H4 (cell line): ENCODE measurements at regions not wholly inside any gene's neighbourhood (a gene's known extent, or its start where the extent isn't known, plus 50 kb on each side); places are given as distances from the start of the nearest gene placed in this dataset.

ENCODE experiments used
- DNase-seq: peaks from one replicate; pipeline ENCODE4 v3.0.0-alpha.2; 2015; ENCODE audit warnings: low spot score

DNA sequence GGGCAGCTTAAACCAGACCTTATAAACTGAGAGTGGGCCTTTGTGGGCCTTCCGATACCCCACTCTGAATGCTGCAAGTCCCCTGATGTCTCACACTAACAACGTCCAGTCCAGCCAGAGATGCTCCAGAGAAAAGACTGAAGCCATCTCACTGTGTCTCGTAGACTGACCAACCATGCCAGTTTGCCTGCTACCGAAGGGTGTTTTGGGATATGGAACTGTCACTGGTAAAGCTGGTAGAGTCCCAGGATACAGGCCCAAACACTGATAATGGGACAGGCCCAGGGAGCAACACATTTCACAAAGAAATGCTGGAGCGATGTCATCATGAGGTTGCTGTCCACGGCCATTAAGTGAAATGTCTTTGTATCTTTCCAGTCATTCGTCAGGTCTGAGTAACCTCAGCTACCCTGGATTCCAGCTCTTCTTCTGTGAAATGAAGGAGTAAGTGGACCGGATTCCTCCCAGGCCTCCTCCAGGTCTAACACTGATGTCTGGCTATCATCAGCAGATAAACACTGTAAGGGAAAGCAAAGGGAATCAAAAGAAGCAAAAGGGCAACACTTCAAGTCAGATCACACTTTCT, 81.6 kb downstream of the SLC5A7 start:
- DNase-seq: no peak

- DNase-seq: no peak
These were observed 83.4 kb downstream of the SLC5A7 start for GRCh38 chr2:108069515-108070310.

DNA sequence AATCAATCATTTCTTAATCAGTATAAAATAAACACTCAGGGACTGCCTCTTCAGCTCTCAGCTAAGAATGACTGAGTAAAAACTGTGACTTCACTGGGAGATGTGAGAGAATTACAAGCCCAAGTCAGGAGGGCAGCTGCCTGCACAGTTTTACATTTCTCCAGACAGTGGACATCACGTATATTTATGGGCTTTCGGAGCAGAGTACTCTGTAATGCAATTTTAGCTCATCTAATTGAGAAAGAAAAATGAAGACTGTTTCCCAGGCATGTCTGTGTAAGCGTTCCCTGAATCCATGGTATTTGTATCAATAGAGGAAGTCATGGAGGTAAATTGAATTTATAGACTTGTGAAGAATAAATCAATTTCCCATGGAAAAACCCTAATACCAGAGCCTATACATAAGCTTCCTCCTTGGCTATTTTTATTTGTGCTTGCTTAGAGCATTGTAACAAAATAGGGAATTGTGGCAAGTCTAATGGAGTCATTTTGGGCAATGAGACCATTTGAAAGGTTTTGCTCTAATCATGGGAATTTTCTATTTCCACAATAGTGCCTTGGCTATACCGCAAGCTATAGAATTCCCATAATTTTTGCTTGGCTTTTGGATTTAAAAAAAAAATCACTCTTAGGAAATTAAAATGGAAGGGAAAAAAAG, 87.2 kb downstream of the SLC5A7 start:
- DNase-seq: no peak

DNA sequence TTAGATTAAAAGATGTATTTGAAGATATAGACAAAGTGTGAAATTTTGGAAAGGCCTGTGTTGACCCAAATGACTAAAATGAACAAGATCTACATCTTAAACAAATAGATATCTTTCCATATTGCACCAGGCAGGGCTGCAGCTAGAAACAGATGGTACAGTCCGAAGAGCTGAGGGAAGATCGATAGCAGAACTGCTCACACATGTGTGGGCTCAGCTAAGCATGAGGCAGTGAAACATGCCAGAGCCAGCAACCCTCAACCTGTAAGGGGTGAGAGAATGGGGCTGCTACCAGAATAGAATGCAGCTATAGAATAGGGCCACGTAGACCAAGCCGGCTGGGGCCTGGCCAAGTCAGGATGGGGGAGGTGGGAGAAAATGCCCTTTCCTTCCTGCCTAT, 87.8 kb downstream of the SLC5A7 start:
- DNase-seq: no peak

DNA sequence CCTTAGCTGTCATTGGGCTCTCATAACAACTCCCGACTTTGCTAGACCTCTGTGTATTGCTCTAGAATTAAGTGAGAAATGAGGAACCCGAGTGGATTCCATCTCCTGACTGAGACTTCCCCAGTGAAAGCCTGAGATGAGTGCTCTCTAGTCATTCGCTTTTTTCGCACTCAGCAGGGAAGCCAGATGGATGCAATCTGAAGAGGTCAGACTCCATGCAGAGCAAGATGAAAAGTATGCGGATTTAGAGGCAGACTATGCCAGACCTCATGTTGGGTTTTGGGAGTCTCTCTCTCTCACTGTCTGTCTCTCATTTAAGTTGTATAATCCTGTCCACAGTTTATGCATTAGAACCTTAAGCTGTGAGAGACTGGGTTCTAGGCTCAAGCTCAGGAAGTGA, 88.6 kb downstream of the SLC5A7 start:
- no peak for DNase-seq

- no peak for DNase-seq
These were observed 90.2 kb downstream of the SLC5A7 start for GRCh38 chr2:108076527-108076926.

- no peak for DNase-seq
These were observed 93.4 kb downstream of the SLC5A7 start for GRCh38 chr2:108079736-108080135.

- DNase-seq: no peak
These were observed 93.9 kb downstream of the SLC5A7 start for GRCh38 chr2:108080177-108080576.

- no peak for DNase-seq
These were observed 96.7 kb downstream of the SLC5A7 start for GRCh38 chr2:108082978-108083377.

DNA sequence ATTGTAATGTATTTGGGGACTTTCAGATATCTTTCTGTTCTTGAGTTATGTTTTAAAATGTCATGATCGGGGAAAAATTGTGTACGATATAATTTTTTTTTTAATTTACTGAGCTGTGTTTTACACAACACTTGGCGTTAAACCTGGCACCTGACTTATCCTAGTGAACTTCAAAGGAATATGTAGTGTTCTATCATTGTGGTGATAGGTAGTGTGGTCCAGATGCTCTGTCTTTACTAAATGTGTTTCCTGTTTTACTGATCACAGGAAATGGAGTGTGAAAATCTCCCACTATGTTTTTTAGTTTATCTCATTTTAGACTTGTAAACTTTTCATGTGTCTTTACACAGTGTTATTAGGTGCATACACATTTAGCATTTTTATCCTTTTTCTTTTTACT, 98.0 kb downstream of the SLC5A7 start:
- no peak for DNase-seq

DNA sequence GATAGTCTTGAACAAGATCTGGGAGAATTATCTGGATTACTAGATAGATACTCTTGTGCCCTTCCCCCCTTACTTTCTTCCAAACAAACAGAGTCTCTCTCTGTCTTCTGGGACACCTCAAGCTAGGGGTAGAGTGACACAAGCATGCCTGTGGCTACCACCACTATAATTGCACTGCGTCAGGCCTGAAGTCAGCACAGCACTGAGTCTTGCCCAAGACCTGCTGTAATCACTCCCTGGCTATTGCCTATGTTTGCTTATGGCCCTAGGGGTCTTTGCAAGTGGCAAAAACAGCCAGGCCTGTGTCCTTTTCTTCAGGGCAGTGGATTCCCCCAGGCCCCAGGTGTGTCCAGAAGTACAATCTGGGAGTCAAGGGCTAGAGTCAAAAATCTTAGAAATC, 106.6 kb downstream of the SLC5A7 start:
- no peak for DNase-seq

- no peak for DNase-seq
These were observed 115.2 kb downstream of the SLC5A7 start for GRCh38 chr2:108101481-108101880.

- DNase-seq: no peak
These were observed 120.4 kb downstream of the SLC5A7 start for GRCh38 chr2:108106731-108107130.

GRCh38 chr2:108111936-108112335, 125.6 kb downstream of the SLC5A7 start:
- DNase-seq: no peak

DNA sequence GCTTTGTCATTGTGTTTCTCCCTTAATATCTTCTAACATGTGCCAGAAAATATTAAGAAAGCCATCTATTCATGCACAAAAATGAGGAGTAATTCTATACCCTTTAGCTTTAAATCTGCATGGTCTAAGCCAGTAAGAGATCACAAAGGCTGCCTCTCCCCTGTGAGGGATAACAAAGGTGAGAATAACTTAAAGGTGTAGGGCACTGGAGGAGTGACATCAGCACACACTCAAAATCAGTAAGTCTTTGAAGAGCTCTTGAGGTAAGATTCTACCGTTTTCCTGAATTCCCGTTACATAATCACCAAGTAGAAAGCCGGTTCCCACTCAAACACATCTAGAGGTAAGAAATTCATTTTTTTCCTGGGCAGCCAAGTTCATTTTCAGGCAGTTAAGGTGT, 123.9 kb upstream of the SULT1C3 start:
- no peak for DNase-seq

- no peak for DNase-seq
These were observed 120.8 kb upstream of the SULT1C3 start for GRCh38 chr2:108118996-108119395.

GRCh38 chr2:108119492-108119891, 120.3 kb upstream of the SULT1C3 start:
- no peak for DNase-seq

DNA sequence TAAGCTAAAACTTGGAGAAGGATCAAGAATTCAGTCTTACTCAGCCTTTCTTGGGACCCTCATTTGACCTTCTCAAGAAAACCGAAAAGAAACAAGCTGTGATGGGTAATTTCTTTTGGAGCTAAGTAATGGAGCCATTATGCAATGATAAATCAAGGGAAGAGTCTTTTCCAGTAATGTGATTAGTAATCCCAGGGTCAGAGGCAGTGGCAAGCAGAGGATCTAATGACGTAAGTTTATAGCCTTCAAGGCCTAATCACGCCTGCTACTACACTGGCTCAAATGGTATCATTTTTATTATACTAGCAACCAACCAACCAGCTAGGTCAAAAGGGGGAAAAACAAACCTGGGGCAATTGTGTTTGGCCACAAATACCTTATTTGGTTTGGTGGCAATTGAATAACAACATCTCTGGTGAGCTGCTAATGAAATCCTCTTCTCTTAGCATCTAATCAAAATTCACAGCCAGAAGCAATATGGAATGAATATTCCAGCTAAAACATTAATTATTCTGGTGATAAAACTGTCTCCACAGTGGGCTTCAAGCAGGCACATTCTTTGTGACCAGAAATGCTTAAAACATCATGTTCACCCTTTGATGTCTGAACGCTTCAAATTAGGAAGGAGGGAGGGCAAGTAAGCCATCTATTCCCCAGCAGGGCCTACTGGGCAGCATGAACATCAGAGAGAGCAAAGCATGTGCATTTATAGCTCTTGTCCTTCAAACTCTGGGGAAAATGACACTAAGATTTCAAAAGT, 114.9 kb upstream of the SULT1C3 start:
- DNase-seq: no peak

- no peak for DNase-seq
These were observed 114.2 kb upstream of the SULT1C3 start for GRCh38 chr2:108125581-108125980.

DNA sequence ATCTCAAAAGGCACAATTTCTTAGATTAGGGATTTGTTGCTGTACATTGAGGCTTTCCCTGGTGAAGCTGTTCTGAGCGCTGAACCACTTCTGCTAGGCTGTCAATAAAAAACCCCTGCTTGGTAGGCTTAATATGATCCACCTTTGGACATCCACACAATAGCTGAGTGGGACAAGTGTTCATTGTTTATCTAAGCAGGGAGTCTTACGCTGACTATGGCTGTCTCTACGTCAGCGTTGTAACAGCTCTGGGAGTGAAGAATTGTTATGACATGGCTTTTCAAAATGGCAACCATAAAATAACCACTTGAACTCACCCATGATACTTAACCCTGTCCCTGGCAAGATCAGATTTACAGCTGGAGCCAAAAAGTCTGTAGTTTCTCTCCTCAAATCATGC, 111.5 kb upstream of the SULT1C3 start:
- no peak for DNase-seq

DNA sequence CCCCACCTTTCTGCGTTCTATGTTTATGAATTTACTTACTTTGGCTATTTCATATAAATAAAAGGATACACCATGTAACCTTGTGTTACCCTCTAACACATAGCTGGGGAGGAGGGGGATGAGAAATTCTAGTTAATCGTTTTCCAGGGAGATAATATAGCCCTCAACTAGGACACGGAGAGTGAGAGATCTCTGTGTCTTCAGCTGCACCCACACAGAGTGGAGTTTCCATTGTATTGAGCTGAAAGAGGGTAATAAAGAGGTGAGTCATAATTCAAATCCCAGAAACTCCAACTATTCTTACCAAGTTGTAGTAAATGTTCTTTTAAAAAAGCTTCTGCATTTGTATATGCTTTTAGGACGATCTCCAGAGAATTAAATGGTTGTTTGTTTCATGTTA, 110.1 kb upstream of the SULT1C3 start:
- DNase-seq: no peak

- no peak for DNase-seq
These were observed 106.3 kb upstream of the SULT1C3 start for GRCh38 chr2:108133457-108133856.
